ENCODE measurements at regions not wholly inside any gene's neighbourhood (a gene's known extent, or its start where the extent isn't known, plus 50 kb on each side); places are given as distances from the start of the nearest gene placed in this dataset.

GRCh38 chr17:70606086-70606485 lies 436.8 kb downstream of the KCNJ2 start:
- Histone ChIP-seq H3K36me3 (ENCODE audit: control insufficient read depth in 2 of 4, insufficient read depth in 4 of 4, low read length in 3 of 4) (no peaks in the 10 kb centered on the region), H2BK15ac (ENCODE audit: low read length) (no peak overlapping the region), H2AK5ac (ENCODE audit: low read depth, low read length) (no peak overlapping the region), H3K9ac (replicated peaks in 1 of 4; ENCODE audit: extremely low read depth in 1 of 4, low read depth in 3 of 4, low read length in 3 of 4) (no peak overlapping the region), H3K79me2 (ENCODE audit: control insufficient read depth in 1 of 2, insufficient read depth in 2 of 2, low read length in 2 of 2) (no peaks in the 10 kb centered on the region), H2BK120ac (replicated peaks; ENCODE audit: low read depth, low read length) (no peak overlapping the region), H3K56ac (replicated peaks; ENCODE audit: insufficient read length, low read depth, low read length) (no peak overlapping the region), H3K23ac (ENCODE audit: insufficient read length) (no peak overlapping the region), H3K4me3 (ENCODE audit: extremely low read depth in 1 of 4, insufficient read depth in 2 of 4, low read depth in 3 of 4, low read length in 4 of 4) (no peak overlapping the region), H4K20me1 (replicated peaks in 1 of 2; ENCODE audit: control insufficient read depth in 1 of 2, insufficient read depth in 2 of 2, low read length in 2 of 2) (no peaks in the 10 kb centered on the region), H4K8ac (ENCODE audit: extremely low read depth, insufficient read depth, low read length) (no peak overlapping the region), H2BK20ac (ENCODE audit: low read length) (no peak overlapping the region), H3K18ac (ENCODE audit: extremely low read depth, low read length) (no peak overlapping the region), H3K14ac (ENCODE audit: insufficient read length) (no peak overlapping the region), H4K91ac (replicated peaks; ENCODE audit: insufficient read length, low read length) (no peak overlapping the region), H3K4me1 (replicated peaks in 1 of 4; ENCODE audit: control insufficient read depth in 3 of 4, insufficient read depth in 4 of 4, low read length in 3 of 4) (peaks cover 0 to 6% (median 0%) of the 10 kb centered on the region in 4 experiments; a peak in 1 of 7 replicates), H3K9me3 (ENCODE audit: insufficient read depth in 2 of 2, low read depth in 1 of 2, low read length in 1 of 2) (no peaks in the 10 kb centered on the region), H3K4me2 (ENCODE audit: insufficient read depth in 1 of 2, low read depth in 2 of 2, low read length in 2 of 2) (no peak overlapping the region), H3K27me3 (replicated peaks in 1 of 4; ENCODE audit: control insufficient read depth in 3 of 4, extremely low read depth in 1 of 4, insufficient read depth in 3 of 4, low read length in 3 of 4) (no peaks in the 10 kb centered on the region), H3K27ac (ENCODE audit: low read depth, low read length) (no peak overlapping the region), H3K4ac (replicated peaks; ENCODE audit: insufficient read length, low read depth, low read length) (no peak overlapping the region), H3K79me1 (ENCODE audit: low read depth, low read length) (no peaks in the 10 kb centered on the region), H3K23me2 (ENCODE audit: low read depth, low read length) (no peaks in the 10 kb centered on the region), H4K5ac (ENCODE audit: insufficient read length, low read depth, low read length) (no peak overlapping the region), H2BK5ac (ENCODE audit: low read depth, low read length) (no peak overlapping the region), H2AFZ (ENCODE audit: low read length) (peak overlapping the region; percentile 77; the same call in 1 of the 2 replicates), H2BK12ac (ENCODE audit: low read depth, low read length) (no peak overlapping the region)
- POLR2A ChIA-PET (ENCODE audit: partially characterized antibody): no interaction called here
- CTCF ChIA-PET (ENCODE audit: partially characterized antibody): interaction anchor here (1.0 to 3.1 kb wide), 4 partner anchors 10 to 439 kb away, joined by 3 to 11 read pairs (median 4); no protein-coding TSS in a partner anchor
- WGBS, 2 experiments (ENCODE audit: extremely low coverage in 1 of 2, insufficient coverage in 1 of 2, insufficient read length in 1 of 2, insufficient replicate concordance in 2 of 2, low coverage in 1 of 2, low lambda C conversion rate in 2 of 2, missing lambda C conversion rate in 1 of 2): 90 to 100% methylated on average over 1 to 2 of the region's 2 CpGs
- FAIRE-seq: no peak
- TF ChIP-seq CREB1 (IDR thresholded peaks at IDR 0.05): no peak
- TF ChIP-seq KDM5A (IDR thresholded peaks at IDR 0.05; ENCODE audit: low read length): no peak
- TF ChIP-seq FOSL1 (IDR thresholded peaks at IDR 0.05; ENCODE audit: insufficient read depth, low read depth, low read length): no peak
- no peak for TF ChIP-seq POU5F1 (IDR thresholded peaks at IDR 0.05; ENCODE audit: low read depth, low read length)
- TF ChIP-seq PHF8 (conservative IDR thresholded peaks at IDR 0.05; ENCODE audit: low read depth, low read length): no peak
- TF ChIP-seq JUND (IDR thresholded peaks at IDR 0.05; ENCODE audit: low read length): no peak
- TF ChIP-seq RBBP5 (IDR thresholded peaks at IDR 0.05; ENCODE audit: borderline replicate concordance, low read depth, low read length): no peak
- no peak for TF ChIP-seq BACH1 (IDR thresholded peaks at IDR 0.05; ENCODE audit: low read length)
- TF ChIP-seq SP4 (IDR thresholded peaks at IDR 0.05; ENCODE audit: low read length): no peak
- TF ChIP-seq NANOG (IDR thresholded peaks at IDR 0.05; ENCODE audit: insufficient read depth, low read depth, low read length, poor library complexity, severe bottlenecking): no peak
- no peak for TF ChIP-seq CEBPB (IDR thresholded peaks at IDR 0.05; ENCODE audit: low read depth, low read length)
- no peak for DNase-seq (ENCODE audit: low read depth in 1 of 2, low spot score in 2 of 2)
